Stimulated activated CD4-positive, alpha-beta T cell treated with anti-CD3 and anti-CD28 coated beads, Interleukin-1b, Interleukin-23, amount 100 ng/mL, for 4 hours (primary cell): ENCODE measurements at regions not wholly inside any gene's neighbourhood (a gene's known extent, or its start where the extent isn't known, plus 50 kb on each side); places are given as distances from the start of the nearest gene placed in this dataset.
"Not testable (repeated sequence)": the region's sequence is repeated elsewhere in the genome, so short reads cannot be mapped to it uniquely, and the experiment has no call there.

Experiments used
- DNase-seq, 2 donors: peaks; one replicate each; pipeline ENCODE4 v3.0.0-alpha.2; 2020; ENCODE audit warnings: low read depth in 2 of 2

DNA sequence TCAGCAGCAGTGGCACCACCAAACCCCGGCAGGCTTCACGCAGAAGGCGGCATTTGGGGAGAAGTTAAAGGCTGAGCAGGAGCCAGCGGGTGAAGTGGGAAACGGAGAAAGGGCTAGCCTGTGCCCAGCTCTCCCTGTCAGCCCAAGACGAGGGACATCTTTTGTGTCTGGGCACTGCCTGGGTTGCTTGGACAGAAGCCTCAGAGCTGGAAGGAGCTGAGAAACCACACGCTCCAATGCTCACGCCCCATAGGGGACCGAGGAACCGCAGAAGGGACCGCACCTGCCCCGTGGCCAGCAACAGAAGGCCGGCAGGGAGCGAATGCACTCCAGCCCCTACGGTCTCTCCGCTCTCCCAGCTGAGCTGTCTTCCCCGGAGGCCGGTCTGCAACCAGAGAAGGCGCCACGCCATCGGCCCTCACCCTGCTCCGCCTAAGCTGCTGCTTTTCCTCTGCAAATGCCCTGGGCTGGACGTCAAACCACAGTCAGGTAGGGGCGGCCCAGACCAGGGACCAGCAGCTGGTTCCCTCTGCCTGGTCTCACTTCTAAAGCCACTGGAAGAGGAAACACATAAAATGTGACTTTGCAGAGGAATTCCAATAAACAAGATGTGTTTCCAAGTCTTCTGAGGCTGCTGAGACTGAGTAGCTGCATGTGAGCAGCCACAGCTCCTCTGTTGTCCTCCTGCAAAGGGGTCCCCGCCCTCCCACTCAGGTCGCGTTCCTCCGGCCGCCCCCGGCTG is 182.4 kb upstream of the ZNF469 start:
- DNase-seq: not testable (repeated sequence)

DNA sequence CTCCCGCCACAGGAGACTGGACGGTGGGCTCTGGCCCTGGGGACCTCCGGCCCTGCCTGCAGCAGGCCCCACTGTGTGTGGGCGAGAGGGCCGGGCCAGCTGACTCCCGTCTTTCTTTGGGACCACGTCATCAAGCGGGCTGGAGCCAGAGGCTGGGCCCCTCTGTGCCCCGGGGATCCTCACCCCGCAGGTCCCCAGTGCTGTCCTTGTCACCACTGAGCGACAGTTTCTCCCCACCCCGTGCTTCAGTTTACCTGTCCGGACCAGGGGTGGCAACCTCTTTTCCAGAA is 181.9 kb upstream of the ZNF469 start:
- no peak for DNase-seq

DNA sequence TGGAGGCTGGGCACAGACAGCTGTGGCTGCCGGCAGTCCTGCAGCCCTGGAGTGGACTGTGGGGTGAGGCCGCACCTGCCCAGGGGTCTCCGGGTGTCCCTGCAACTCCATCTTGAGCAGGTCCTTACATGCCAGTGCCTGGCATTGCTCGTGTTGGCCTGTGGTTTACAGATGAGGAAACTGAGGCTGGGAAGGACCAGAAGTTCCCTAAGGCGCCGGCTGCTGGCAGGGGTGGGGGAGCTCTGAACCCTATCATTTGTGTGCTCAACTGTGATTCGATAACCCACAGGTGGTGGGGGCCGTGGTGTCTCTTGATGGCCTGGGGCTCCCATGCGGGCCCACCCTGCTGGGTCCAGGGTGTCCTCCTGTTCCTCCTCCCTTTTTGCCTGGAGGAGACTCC is 181.1 kb upstream of the ZNF469 start:
- DNase-seq: not testable (repeated sequence)

DNA sequence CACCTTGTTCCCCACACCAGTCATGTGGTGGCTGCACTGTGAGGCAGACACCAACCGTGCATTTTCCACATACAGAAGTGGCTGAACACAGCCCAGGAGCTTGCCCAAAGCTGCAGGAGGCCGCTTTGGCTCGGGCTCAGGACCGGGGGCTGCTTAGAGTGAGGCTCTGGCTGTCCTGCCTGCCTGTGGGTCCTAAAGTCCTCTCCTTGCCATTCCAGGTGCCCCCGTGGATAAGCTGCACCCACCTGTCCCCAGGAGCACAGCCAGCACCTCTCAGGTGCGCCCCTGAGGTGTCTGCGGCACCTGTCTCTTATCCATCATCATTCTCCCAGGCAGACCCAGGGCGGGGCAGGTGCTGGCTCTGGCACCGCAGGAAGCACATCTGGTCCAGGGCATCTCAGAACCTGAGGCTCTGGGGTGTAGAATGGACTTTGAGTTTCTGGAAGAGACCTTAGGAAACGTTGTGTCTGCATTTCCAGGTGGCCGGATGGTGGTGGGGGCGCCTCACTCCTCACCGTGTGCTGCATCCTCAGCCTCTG is 180.5 kb upstream of the ZNF469 start:
- no peak for DNase-seq

DNA sequence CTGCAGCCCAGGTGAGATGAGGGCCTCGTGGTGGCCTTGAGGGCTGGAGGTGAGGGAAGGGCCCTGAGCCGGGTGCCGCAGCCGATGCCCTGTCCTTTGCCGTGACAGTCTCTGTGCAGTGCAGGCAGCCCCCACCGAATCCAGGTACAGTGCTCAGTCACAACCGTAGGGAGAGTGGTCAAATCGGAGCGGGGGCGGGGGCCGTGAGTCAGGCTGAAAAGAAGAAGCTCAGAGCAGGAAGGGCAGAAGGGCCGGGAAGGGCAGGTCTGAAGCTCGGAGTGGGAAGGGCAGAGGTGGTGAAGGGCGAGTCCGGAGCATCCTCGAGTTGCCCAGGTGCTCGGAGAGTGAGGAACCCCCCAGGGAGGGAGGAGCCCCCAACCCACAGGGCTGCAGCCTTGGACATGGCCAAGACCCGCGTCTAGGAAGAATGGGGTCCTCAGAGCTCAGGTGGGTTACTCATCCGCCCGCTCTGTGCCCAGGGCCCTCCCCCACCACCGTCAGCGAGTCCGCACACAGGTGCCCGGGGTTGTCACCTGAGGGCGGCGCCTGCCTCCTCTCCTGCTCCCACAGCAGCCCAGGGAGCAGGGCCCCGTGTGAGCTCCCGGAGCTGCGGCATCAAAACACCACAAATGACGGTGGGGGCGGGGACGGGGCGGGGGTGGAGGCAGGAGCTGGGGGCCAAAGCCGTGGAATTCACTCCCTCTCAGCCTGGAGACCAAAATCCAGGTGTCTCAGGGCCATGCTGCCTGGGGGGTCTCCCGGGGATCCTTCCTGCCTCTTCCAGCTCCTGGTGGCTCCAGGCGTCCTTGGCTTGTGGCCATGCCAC is 179.7 kb upstream of the ZNF469 start:
- not testable (repeated sequence) for DNase-seq

DNA sequence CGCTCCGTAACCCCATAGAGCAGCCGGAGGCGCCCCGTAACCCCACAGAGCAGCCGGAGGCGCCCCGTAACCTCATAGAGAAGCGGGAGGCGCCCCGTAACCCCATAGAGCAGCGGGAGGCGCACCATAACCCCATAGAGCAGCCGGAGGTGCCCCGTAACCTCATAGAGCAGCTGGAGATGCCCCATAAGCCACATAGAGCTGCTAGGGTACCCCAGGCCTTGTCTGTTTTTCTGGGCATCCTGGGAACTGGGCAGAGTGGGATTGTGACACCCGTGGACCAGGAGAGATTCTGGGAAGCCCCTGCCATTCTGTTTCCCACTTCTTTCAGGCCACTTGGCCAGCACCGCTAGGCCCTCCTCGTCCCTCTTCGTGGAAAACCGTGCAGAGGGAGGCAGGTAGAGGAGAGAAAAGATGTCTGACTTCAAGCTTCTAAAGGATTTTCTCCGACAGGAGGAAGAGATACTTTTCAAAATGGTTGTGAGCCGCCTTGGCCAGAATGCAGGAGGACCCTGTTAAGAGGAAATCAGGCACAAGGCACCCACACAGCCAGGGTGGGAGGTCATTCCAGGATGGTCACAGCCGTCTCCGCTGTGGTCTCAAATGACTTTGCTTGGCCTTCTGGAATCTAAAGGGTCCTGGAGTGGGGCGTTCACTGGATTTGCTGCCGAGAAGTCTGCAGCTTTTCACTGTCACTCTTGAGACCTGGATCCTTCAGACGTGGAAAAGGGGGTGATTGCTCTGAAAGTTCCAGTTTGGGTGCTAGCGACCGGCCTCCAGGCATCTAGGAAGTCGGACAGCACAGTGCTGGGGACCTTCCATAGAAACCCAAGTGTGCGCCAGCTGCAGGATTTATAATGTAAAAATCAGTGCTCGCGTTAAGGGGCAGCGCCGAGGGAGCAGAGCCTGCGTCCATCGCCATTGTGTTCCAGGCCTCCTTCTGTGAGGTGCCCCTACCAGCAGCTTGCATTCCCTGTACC is 178.3 kb upstream of the ZNF469 start:
- DNase-seq: not testable (repeated sequence)

DNA sequence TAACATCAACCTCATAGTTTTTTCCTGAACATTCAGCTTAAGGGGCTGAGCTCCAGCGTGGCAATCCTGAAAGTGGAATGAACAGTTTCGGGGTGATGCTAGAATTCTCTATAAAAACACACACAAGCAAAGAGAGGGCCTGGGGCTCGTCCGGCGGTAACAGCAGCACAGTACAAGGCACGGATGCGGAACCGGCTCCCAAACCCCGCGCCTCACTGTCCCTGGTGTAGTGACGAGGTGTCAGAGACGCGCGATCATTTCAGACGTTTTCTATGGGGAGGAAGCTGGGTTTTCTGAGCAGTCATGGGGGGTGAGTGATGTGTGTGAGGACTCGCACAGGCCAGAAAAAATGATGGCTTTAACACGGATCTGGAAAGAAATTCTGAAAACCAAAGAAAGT is 177.3 kb upstream of the ZNF469 start:
- DNase-seq: not testable (repeated sequence)

DNA sequence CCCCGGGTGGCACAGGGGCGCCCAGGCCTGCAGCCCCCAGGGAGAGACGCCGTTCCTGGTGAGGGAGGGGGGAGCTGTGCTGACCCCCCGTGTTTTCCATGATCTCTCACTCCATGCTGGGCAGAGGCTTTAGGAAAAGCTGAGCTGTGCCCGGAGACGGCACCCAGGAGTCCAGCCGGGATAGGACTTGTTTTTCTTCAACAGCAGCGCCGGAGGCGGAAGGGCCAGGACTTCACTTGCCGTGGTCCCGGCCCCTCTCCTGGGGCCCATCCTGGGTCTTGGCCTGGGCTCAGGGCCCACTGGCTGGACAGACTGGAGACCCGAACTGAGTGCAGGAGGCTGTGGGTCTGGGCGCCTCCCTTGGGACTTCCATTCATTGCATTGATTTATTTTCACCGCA is 176.8 kb upstream of the ZNF469 start:
- DNase-seq: not testable (repeated sequence)

DNA sequence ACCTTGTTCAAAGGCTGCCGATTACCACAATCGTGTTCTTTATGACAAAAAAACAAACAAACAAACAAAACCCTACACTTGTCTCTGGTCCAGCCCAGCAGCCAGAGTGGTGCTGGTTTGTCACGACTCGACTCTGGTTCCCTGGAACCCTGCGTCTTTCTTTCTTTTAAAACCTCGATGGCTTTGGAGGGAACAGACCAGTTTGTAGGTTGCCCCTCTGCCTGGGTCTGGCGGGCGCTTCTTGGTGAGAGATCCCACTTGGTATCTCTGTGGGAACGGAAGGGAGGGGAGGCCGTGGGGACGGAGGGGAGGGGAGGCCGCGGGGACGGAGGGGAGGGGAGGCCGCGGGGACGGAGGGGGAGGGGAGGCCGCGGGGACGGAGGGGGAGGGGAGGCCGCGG is 176.2 kb upstream of the ZNF469 start:
- DNase-seq: not testable (repeated sequence)

DNA sequence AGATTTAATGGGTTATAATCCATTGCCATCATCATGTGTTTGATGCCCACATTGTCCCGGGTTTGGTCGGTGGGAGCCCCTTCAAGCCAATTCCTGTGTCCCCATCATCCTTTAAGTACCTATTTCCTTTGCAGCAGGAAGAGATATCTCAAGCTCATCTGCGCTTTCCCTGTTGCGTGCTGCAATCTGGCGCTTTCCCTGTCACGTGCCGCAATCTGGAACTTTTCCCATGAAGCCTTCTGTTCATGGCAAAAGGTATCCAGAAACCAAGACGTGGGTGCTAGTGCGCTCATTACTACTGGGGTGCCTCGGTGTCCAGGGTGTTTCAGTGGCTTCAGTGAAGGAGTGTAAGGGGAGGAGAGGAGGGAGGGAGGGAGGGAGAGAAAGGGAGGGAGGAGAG is 174.6 kb upstream of the ZNF469 start:
- no peak for DNase-seq

DNA sequence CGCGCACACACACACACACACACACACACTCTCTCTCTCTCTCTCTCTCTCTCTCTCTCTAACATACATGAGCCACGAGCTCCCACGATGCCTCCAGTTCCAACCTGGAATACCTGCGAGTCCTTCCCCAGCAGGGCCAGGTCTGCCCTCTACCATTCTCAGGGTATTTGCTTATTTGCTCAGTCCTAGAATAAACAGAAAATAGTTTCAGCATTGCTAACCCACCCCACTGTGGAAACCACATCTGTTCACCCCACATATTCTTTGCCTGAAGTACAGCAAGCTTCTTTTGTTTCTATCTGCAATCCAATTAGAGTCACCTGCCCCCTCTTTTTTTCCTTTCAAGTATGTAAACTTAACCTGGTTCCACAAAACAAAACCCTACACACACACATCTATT is 174.0 kb upstream of the ZNF469 start:
- not testable (repeated sequence) for DNase-seq

DNA sequence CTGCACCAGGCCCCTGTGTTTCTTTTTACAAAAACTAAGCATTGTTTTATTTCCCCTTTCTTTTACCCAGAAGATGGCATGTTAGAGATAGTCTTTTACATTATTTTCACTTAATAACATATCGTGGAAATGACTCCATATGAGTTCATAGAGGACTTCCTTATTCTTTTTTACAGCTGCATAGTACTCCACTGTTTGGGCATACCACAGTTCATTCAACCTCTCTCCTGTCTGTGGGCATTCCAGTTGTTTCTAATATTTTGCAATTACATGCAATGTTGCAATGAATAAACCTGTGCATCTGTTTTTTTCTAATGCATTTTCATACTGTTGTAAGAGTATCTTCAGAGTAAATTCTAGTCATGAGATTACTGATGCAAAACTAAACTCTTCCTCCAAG is 173.2 kb upstream of the ZNF469 start:
- DNase-seq: not testable (repeated sequence)

DNA sequence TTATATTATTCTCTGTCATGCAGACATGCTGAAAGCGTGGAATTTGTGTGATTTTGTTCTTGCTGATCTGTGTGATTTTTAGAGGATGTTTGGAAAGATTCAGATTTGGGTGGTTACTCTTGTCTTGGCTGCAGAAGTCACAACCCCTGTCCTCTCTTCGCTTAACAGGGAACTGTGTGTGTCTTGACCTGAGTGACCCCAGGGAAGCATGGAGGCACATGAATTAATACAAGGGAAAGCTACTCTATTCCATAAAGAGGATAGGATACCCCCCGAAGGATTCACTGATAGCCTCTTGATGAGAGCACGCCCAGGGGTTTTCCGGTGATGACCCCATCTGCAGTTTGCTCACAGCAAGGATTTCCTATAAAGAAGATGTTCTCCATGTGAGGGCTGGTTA is 168.8 kb upstream of the ZNF469 start:
- not testable (repeated sequence) for DNase-seq

DNA sequence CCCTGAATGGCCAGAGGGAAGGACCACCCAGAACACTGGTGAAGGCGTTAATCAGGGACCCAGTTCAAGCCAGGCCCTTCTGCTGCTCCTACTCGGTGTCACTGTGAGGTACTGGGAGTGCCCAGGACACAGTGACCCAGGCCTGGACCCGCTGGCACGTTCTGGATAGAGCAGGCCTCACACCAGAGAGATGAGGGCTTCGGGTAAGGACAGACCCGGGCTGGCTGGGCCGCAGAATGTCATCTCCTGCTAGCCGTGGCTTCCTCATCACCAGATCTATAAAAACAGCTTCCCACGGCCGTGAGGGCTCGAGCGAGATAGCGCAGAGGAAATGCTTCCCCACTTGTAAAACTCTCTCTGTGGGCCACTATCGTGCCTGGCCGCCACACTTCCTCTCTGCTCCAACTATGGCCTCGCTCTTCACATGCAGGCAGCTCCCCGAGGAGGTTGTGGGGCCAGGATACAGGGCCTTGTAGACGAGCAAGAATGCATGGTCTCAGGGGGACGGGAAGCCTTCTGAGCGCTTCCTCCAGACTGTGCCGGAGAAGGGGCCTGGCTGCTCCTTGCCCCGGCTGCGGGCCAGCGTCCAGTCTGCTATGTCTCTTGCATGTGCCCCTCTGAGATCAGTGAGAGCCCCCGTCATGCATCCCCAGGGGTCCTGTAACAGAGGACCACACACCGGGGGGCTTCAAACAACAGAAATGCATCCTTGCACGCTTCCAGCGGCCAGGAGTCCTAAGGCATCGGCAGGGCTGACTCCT is 161.6 kb upstream of the ZNF469 start:
- not testable (repeated sequence) for DNase-seq

DNA sequence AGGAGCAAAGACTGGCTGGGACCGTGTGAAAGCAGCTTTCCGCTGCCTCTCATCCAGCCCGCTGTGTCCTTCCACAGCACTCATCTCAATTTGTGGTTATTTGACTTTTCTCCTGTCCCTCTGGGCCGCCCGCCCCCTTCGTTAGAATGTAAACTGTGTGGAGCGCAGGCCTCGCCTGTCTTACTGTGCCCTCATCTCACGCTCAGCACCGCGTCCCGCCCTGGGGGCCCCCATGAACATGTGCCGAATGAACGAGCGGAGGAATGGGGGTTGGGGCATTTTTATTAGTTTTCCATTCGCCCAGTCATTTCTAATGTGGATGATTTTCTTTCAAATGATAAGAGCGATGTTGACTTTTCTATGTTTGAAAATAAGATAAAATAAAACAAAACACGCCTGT is 159.1 kb upstream of the ZNF469 start:
- not testable (repeated sequence) for DNase-seq

DNA sequence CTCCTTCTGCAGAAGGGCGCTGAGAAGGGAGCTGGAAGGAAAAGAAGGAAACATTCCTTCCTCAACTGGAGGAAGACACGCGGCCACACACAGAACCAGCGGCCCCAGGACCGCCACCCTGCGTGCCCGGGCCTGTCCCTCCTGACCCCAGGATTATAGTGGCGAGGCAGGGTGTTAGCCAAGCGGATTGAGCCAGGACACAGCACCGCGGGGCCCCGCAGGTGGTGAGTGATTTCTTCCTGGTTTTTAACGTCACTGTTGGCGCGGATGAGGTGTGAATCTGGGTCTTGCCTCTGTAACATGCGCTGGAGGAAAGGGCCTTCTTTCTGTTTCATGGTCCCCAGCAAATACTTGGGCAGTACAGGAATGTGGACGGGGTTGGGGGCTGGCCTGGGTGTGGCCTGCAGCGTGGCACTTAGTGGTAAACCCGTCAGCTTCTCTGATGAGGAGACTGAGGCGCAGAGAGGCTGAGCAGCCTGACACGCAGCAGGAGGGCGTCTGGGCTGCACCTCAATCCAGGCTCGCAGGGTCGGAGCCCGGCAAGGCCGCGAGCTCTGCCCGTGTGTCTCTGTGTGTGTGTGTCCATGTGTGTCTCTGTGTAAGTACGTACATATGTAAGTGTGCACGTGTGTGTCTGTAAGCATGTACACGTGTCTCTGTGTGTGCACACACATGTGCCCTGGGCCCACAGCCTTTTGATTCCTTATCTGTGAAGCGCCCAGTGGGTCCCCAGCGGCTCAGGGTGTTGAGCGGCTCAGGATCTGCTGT is 158.4 kb upstream of the ZNF469 start:
- not testable (repeated sequence) for DNase-seq

DNA sequence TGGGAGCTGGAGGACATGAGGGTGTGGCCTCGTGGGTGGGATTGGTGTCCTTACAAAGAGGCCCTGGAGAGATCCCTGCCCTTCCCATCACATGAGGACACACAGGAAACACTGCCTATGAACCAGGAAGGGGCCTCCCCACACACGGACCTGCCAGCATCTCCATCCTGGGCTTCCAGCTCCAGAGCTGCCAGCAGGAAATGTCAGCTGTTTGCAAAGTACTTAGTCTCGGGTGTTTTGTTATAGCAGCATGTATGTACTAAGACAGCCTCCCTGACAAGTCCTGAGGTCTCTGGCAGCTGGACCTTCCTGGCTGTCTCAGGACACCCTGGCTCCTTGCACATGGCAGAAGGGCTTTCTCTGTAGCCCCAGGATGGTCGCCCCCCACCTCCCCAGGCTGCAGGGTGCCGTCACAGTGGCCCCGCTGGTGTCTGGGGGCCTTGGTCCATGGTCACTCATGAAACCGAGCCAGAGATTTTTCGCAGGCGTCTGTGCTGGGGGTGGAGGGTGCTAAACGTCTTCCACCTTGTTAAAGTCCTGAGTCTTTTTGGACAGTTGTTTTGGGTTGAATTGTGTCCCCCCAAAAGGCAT is 157.0 kb upstream of the ZNF469 start:
- DNase-seq: not testable (repeated sequence)

DNA sequence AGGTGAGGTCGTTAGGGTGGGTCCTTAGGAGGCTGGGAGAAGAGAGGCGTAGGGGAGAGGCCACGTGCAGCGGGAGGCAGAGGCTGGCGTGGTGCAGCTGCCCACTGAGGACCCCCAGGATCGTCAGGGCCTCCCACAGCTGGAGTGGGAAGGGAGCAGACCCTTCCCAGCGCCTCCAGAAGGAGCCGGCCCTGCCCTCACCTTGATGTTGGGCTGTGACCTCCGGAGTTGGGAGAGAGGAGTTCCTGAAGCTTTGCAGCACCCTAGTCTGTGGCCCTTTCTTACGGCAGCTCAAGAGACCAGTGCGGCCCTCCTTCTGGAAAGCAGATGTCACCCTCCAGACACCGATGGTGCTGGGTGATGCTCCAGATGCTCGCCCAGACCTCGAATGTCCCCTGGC is 156.5 kb upstream of the ZNF469 start:
- not testable (repeated sequence) for DNase-seq

DNA sequence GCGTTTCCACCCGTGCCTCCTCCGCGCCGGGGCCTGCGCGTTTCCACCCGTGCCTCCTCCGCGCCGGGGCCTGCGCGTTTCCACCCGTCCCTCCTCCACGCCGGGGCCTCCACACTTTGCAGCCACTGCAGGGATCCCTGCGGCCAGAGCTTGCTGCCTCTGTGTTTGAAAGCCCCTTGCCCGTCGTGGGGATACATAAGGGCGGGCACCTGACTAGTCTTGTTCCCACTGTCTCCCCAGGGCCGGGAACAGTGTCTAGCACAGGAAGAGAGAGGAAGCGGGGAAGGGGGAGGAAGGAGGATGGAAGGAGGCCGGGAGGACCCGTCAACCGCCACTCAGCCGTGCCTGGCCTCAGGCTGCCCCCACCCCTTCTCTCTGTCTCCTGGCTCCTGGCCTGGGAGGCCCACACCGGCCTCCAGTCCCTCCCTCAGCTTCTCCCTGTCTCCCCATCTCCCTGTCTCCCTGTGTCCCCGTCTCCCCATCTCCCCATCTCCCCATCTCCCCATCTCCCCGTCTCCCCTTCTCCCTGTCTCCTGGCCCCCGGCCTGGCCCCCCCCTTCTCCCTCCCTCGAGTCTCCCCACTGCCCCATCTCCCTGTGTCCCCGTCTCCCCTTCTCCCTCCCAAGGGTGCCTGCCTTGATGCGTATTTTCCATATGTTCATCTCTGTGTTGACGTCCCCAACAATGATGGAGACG is 155.6 kb upstream of the ZNF469 start:
- not testable (repeated sequence) for DNase-seq
